ENCODE measurements at regions not wholly inside any gene's neighbourhood (a gene's known extent, or its start where the extent isn't known, plus 50 kb on each side); places are given as distances from the start of the nearest gene placed in this dataset.

- TF ChIP-seq, protein P1, sequence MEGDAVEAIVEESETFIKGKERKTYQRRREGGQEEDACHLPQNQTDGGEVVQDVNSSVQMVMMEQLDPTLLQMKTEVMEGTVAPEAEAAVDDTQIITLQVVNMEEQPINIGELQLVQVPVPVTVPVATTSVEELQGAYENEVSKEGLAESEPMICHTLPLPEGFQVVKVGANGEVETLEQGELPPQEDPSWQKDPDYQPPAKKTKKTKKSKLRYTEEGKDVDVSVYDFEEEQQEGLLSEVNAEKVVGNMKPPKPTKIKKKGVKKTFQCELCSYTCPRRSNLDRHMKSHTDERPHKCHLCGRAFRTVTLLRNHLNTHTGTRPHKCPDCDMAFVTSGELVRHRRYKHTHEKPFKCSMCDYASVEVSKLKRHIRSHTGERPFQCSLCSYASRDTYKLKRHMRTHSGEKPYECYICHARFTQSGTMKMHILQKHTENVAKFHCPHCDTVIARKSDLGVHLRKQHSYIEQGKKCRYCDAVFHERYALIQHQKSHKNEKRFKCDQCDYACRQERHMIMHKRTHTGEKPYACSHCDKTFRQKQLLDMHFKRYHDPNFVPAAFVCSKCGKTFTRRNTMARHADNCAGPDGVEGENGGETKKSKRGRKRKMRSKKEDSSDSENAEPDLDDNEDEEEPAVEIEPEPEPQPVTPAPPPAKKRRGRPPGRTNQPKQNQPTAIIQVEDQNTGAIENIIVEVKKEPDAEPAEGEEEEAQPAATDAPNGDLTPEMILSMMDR (IDR thresholded peaks at IDR 0.05) = no peak
- no peak for TF ChIP-seq POLR2A (IDR thresholded peaks at IDR 0.05)
Measured at GRCh38 chr2:158918452-158918851, 50.0 kb upstream of the TANC1 start.

Data from right lobe of liver (tissue), 4 donors.